ENCODE measurements at regions not wholly inside any gene's neighbourhood (a gene's known extent, or its start where the extent isn't known, plus 50 kb on each side); places are given as distances from the start of the nearest gene placed in this dataset.

- Histone ChIP-seq H3K4me3 (ENCODE audit: low read length) (no peak overlapping the region), H3K36me3 (ENCODE audit: insufficient read depth, low read length) (no peaks in the 10 kb centered on the region), H3K9me3 (ENCODE audit: control insufficient read depth in 1 of 2, insufficient read depth in 1 of 2, low read length in 2 of 2) (no peaks in the 10 kb centered on the region), H3K27me3 (ENCODE audit: control insufficient read depth in 1 of 2, insufficient read depth in 2 of 2, low read length in 2 of 2) (peaks cover 0 to 11% of the 10 kb centered on the region in 2 experiments), H3K27ac (ENCODE audit: low read depth in 1 of 2, low read length in 2 of 2) (no peak overlapping the region), H3K4me1 (ENCODE audit: insufficient read depth, low read length) (no peaks in the 10 kb centered on the region)
- ChIA-PET CTCF (no interaction called here), POLR2A (no interaction called here)
- no peaks in the 10 kb centered on the region for H3K36me3 Mint-ChIP-seq (ENCODE audit: low read depth)
- ATAC-seq (ENCODE audit: poor library complexity) (no peak), DNase-seq (no peak)
- TF ChIP-seq, protein P1, sequence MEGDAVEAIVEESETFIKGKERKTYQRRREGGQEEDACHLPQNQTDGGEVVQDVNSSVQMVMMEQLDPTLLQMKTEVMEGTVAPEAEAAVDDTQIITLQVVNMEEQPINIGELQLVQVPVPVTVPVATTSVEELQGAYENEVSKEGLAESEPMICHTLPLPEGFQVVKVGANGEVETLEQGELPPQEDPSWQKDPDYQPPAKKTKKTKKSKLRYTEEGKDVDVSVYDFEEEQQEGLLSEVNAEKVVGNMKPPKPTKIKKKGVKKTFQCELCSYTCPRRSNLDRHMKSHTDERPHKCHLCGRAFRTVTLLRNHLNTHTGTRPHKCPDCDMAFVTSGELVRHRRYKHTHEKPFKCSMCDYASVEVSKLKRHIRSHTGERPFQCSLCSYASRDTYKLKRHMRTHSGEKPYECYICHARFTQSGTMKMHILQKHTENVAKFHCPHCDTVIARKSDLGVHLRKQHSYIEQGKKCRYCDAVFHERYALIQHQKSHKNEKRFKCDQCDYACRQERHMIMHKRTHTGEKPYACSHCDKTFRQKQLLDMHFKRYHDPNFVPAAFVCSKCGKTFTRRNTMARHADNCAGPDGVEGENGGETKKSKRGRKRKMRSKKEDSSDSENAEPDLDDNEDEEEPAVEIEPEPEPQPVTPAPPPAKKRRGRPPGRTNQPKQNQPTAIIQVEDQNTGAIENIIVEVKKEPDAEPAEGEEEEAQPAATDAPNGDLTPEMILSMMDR (IDR thresholded peaks at IDR 0.05), result no peak
- intact Hi-C loops (cut with DNase I, micrococcal nuclease), result no loop called here
- H3K4me3 Mint-ChIP-seq, result no peak overlapping the region
- no peaks in the 10 kb centered on the region for H3K9me3 Mint-ChIP-seq
- no peak overlapping the region for H3K27ac Mint-ChIP-seq
- peaks cover 38% of the 10 kb centered on the region for H3K27me3 Mint-ChIP-seq
- H3K4me1 Mint-ChIP-seq (ENCODE audit: low read depth), result no peaks in the 10 kb centered on the region
These were observed 80.3 kb upstream of the UQCRFS1 start for GRCh38 chr19:29293292-29293691.

DNA sequence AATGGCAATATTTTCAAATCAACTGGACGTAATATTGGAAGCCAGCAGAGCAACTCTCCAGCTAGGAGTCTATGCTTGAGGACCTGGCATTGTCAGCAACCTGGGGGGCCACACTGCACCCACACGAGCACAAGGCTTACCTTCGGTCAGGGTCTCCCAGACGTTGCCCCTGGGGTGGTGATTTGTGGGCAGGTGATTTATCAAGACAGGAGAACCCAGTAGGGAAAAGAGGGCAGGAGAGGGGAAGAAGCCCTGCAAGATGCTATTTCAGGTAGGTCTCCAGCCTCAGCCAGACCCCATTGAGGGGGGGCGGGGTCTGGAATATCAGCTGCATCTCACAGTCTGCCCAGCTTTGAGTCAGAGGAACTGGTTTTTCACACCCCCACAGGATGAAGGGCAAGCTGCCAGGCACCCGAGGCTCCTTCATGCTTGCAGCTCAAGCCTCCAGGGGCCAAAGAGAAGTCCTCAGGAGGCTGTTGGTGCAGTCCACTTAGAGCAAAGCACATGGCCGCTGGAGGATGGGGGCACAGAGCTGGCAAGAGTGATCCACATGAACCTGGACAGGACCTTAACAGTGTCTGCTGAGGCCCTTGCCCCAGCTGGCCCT, 80.9 kb upstream of the UQCRFS1 start:
- peaks cover 0 to under 1% of the 10 kb centered on the region in 2 experiments for H3K9me3 ChIP-seq (ENCODE audit: control insufficient read depth in 1 of 2, insufficient read depth in 1 of 2, low read length in 2 of 2)
- intact Hi-C loops (cut with DNase I, micrococcal nuclease), result no loop called here
- no peaks in the 10 kb centered on the region for H3K4me1 ChIP-seq (ENCODE audit: insufficient read depth, low read length)
- no peaks in the 10 kb centered on the region for H3K36me3 Mint-ChIP-seq (ENCODE audit: low read depth)
- H3K4me3 ChIP-seq (ENCODE audit: low read length), result no peak overlapping the region
- H3K4me3 Mint-ChIP-seq, result no peak overlapping the region
- DNase-seq, result no peak
- H3K36me3 ChIP-seq (ENCODE audit: insufficient read depth, low read length), result no peaks in the 10 kb centered on the region
- H3K27me3 Mint-ChIP-seq, result peaks cover 36% of the 10 kb centered on the region
- no peak overlapping the region for H3K27ac Mint-ChIP-seq
- ATAC-seq (ENCODE audit: poor library complexity), result no peak
- ChIA-PET CTCF (no interaction called here), POLR2A (no interaction called here)
- no peak overlapping the region for H3K27ac ChIP-seq (ENCODE audit: low read depth in 1 of 2, low read length in 2 of 2)
- H3K9me3 Mint-ChIP-seq, result no peaks in the 10 kb centered on the region
- H3K27me3 ChIP-seq (ENCODE audit: control insufficient read depth in 1 of 2, insufficient read depth in 2 of 2, low read length in 2 of 2), result peaks cover 0 to 9% of the 10 kb centered on the region in 2 experiments
- TF ChIP-seq, protein P1 (IDR thresholded peaks at IDR 0.05), result no peak
- H3K4me1 Mint-ChIP-seq (ENCODE audit: low read depth), result no peaks in the 10 kb centered on the region

DNA sequence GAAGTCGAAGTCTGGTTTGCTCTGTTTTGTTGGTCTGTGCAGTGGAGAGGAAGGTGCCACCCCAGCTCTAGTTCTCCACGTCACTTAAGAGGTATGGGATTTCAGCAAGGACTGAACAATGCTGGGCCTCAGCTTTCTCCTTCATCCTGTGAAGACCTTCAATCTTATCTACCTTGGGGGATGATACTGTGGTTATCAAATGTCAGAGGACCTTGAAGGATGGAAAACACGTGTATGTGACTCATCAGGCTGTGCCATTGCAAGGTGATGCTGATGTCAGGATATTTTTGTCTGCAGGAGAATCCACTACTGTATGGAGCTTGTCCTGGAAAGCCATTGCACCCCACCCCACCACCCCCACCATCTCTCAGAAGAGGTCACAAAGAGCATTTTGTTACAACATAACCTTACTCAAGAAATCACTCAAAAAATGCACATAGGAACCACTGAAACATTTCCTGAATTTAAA, 81.4 kb upstream of the UQCRFS1 start:
- CTCF ChIA-PET, result no interaction called here
- H3K27me3 Mint-ChIP-seq, result peaks cover 38% of the 10 kb centered on the region

More for the DNA sequence above, 81.4 kb upstream of the UQCRFS1 start:
- TF ChIP-seq, protein P1 (IDR thresholded peaks at IDR 0.05), result no peak
- Histone ChIP-seq H3K27me3 (ENCODE audit: control insufficient read depth in 1 of 2, insufficient read depth in 2 of 2, low read length in 2 of 2) (peaks cover 0 to 7% of the 10 kb centered on the region in 2 experiments), H3K27ac (ENCODE audit: low read depth in 1 of 2, low read length in 2 of 2) (no peak overlapping the region), H3K9me3 (ENCODE audit: control insufficient read depth in 1 of 2, insufficient read depth in 1 of 2, low read length in 2 of 2) (peaks cover 0 to 5% of the 10 kb centered on the region in 2 experiments), H3K36me3 (ENCODE audit: insufficient read depth, low read length) (no peaks in the 10 kb centered on the region), H3K4me1 (ENCODE audit: insufficient read depth, low read length) (no peaks in the 10 kb centered on the region), H3K4me3 (ENCODE audit: low read length) (no peak overlapping the region)
- Mint-ChIP-seq H3K4me1 (ENCODE audit: low read depth) (no peaks in the 10 kb centered on the region), H3K4me3 (no peak overlapping the region), H3K9me3 (no peaks in the 10 kb centered on the region), H3K36me3 (ENCODE audit: low read depth) (no peaks in the 10 kb centered on the region), H3K27ac (no peak overlapping the region)
- no peak for ATAC-seq (ENCODE audit: poor library complexity)
- intact Hi-C loops (cut with DNase I, micrococcal nuclease), result no loop called here
- POLR2A ChIA-PET, result no interaction called here
- DNase-seq, result no peak
